Hematopoietic multipotent progenitor cell treated with erythropoietin and hydrocortisone succinate and interleukin-3 and kit ligand, for 15 days (in vitro differentiated cells): ENCODE measurements at regions not wholly inside any gene's neighbourhood (a gene's known extent, or its start where the extent isn't known, plus 50 kb on each side); places are given as distances from the start of the nearest gene placed in this dataset.

ENCODE experiments used
- DNase-seq: peaks from one replicate; pipeline ENCODE4 v3.0.0-alpha.2; 2015; ENCODE audit warnings: low spot score

GRCh38 chr3:36269274-36269673 is 111.0 kb upstream of the STAC start:
- no peak for DNase-seq

- no peak for DNase-seq
These were observed 97.5 kb upstream of the STAC start for GRCh38 chr3:36282766-36283165.

GRCh38 chr3:36295296-36295695 is 85.0 kb upstream of the STAC start:
- DNase-seq = no peak

- DNase-seq = no peak
These were observed 83.1 kb upstream of the STAC start for GRCh38 chr3:36297195-36297594.

- DNase-seq = no peak
These were observed 82.1 kb upstream of the STAC start for GRCh38 chr3:36298188-36298587.

GRCh38 chr3:36302158-36302509 is 78.2 kb upstream of the STAC start:
- DNase-seq = no peak

- DNase-seq = no peak
These were observed 77.7 kb upstream of the STAC start for GRCh38 chr3:36302626-36303025.

GRCh38 chr3:36303286-36303685 is 77.0 kb upstream of the STAC start:
- no peak for DNase-seq

- DNase-seq = no peak
These were observed 74.3 kb upstream of the STAC start for GRCh38 chr3:36305929-36306520.

GRCh38 chr3:36309092-36309491 is 71.2 kb upstream of the STAC start:
- DNase-seq = no peak

GRCh38 chr3:36312351-36312750 is 68.0 kb upstream of the STAC start:
- no peak for DNase-seq

GRCh38 chr3:36317915-36318314 is 62.4 kb upstream of the STAC start:
- no peak for DNase-seq

- no peak for DNase-seq
These were observed 61.6 kb upstream of the STAC start for GRCh38 chr3:36318621-36319200.

- no peak for DNase-seq
These were observed 60.6 kb upstream of the STAC start for GRCh38 chr3:36319680-36320079.
